Sigmoid colon (tissue), 4 donors: ENCODE measurements at regions not wholly inside any gene's neighbourhood (a gene's known extent, or its start where the extent isn't known, plus 50 kb on each side); places are given as distances from the start of the nearest gene placed in this dataset.

Experiments used
- EP300 ChIP-seq, 4 donors: sonication (generic); formaldehyde crosslinking; IDR thresholded peaks; one replicate each; pipeline ENCODE4 v1.6.1; 2017; ENCODE audit warnings: antibody characterized with exemption in 4 of 4
- POLR2A ChIP-seq, 2 donors: fragments of 450-650 bp; IDR thresholded peaks; one replicate each; pipeline ENCODE4 v1.6.1; 2016; ENCODE audit warnings: antibody characterized with exemption in 2 of 2, mild to moderate bottlenecking in 2 of 2, moderate library complexity in 2 of 2
- POLR2AphosphoS5 ChIP-seq, 4 donors: sonication (generic); formaldehyde crosslinking; IDR thresholded peaks; one replicate each; pipeline ENCODE4 v1.6.1; 2017; ENCODE audit warnings: antibody characterized with exemption in 4 of 4
- TF ChIP-seq, protein P1 (sequence below), 4 experiments: fragments of 450-650 bp in 3 of 4; fragments of 200-600 bp in 1 of 4; IDR thresholded peaks; one replicate each; pipeline ENCODE4 v1.5.1; 2016 to 2019; ENCODE audit warnings: antibody characterized with exemption in 4 of 4, mild to moderate bottlenecking in 3 of 4, moderate library complexity in 2 of 4

DNA sequence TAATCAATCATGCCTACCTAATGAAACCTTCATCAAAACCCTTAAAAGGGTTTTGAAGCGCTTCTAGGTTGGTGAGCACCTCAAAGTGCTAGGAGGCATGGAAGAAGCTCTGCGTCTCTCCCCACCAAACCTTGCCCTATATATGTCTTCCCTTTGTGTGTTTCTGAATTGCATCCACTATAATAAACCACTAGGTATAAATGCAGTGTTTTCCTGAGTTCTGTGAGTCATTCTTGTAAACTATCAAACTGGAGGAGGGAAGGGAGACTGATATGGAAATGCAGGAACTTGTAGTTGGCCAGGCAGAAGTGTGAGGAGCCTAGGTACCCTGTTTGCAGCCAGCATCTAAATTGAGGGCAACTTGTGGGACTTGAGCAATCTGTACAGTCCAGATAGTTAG is 698.8 kb downstream of the DOK5 start:
- TF ChIP-seq, protein P1, sequence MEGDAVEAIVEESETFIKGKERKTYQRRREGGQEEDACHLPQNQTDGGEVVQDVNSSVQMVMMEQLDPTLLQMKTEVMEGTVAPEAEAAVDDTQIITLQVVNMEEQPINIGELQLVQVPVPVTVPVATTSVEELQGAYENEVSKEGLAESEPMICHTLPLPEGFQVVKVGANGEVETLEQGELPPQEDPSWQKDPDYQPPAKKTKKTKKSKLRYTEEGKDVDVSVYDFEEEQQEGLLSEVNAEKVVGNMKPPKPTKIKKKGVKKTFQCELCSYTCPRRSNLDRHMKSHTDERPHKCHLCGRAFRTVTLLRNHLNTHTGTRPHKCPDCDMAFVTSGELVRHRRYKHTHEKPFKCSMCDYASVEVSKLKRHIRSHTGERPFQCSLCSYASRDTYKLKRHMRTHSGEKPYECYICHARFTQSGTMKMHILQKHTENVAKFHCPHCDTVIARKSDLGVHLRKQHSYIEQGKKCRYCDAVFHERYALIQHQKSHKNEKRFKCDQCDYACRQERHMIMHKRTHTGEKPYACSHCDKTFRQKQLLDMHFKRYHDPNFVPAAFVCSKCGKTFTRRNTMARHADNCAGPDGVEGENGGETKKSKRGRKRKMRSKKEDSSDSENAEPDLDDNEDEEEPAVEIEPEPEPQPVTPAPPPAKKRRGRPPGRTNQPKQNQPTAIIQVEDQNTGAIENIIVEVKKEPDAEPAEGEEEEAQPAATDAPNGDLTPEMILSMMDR (IDR thresholded peaks at IDR 0.05): no peak
- TF ChIP-seq POLR2A (IDR thresholded peaks at IDR 0.05) (no peak), EP300 (IDR thresholded peaks at IDR 0.05) (no peak), POLR2AphosphoS5 (IDR thresholded peaks at IDR 0.05) (no peak)
